HepG2 (cell line): ENCODE measurements at regions not wholly inside any gene's neighbourhood (a gene's known extent, or its start where the extent isn't known, plus 50 kb on each side); places are given as distances from the start of the nearest gene placed in this dataset.

Experiments used
- ATAC-seq: fragments of 200-7000 bp; cut with Tn5 transposase; 3 replicates; pipeline ENCODE4 v1.9.1; 2020; ENCODE audit warnings: mild to moderate bottlenecking, moderate library complexity
- BruUV-seq: library from RNA; stranded (reverse); fragments of 400-500 nt; replicated peaks from 2 replicates; lab custom pipeline; 2021; lab: Mats Ljungman, UMichigan
- CTCF ChIA-PET: fragments of 300-600 bp; formaldehyde crosslinking; extraction: SDS; loops from one replicate; lab custom pipeline; 2021; ENCODE audit warnings: low total read pairs, inconsistent platforms, low intra/inter-chr PET ratio; lab: Yijun Ruan, JAX
- POLR2A ChIA-PET: fragments of 350-600 bp; sonication (Branson Sonifier 250); formaldehyde crosslinking; loops from one replicate; lab custom pipeline; 2020; ENCODE audit warnings: antibody characterized with exemption, inconsistent platforms; lab: Yijun Ruan, JAX
- DNase-seq: peaks from one replicate; pipeline ENCODE4 v3.0.0-alpha.2; 2015; ENCODE audit warnings: low spot score
- FAIRE-seq: peaks from 3 replicates; lab custom pipeline; 2011; peaks lifted over from hg19 to GRCh38; lab: Jason Lieb, UNC
- H2AFZ ChIP-seq: one replicate; pipeline ENCODE4 v1.6.1; 2011; ENCODE audit warnings: low read length, inconsistent platforms
- H3K27ac ChIP-seq: fragments of 300-600 bp; 3 replicates; pipeline ENCODE4 v1.8.0; 2011; ENCODE audit warnings: mixed run types, mild to moderate bottlenecking, mixed read lengths, low read length, inconsistent platforms; ENCODE audit not compliant: insufficient read depth; ENCODE audit errors: extremely low read length
- H3K27me3 ChIP-seq, 2 experiments: fragments of 200-600 bp in 1 of 2; 2 replicates in 1 of 2; 3 replicates in 1 of 2; pipeline versions ENCODE4 v1.6.0 to v1.8.0; 2011; ENCODE audit warnings: low read length in 2 of 2, mild to moderate bottlenecking in 2 of 2, moderate library complexity in 2 of 2, inconsistent platforms in 1 of 2; ENCODE audit not compliant: insufficient read depth in 2 of 2, control insufficient read depth in 1 of 2
- H3K36me3 ChIP-seq, 2 experiments: fragments of 200-600 bp in 1 of 2; replicated peaks in 1 of 2; 2 replicates in 1 of 2; 3 replicates in 1 of 2; pipeline versions ENCODE4 v1.5.1 to v1.8.0; 2011; ENCODE audit warnings: low read length in 2 of 2, inconsistent platforms in 1 of 2; ENCODE audit not compliant: insufficient read depth in 2 of 2, control insufficient read depth in 1 of 2
- H3K4me1 ChIP-seq: 2 replicates; pipeline ENCODE4 v1.5.1; 2012; ENCODE audit warnings: low read length, inconsistent platforms; ENCODE audit not compliant: insufficient read depth
- H3K4me2 ChIP-seq: 2 replicates; pipeline ENCODE4 v1.6.0; 2011; ENCODE audit warnings: low read depth, low read length, inconsistent platforms
- H3K4me3 ChIP-seq, 3 experiments: fragments of 200-600 bp in 1 of 3; sonication (generic), shearing (Covaris generic) in 1 of 3; replicated peaks in 1 of 3; 2 replicates each; pipeline ENCODE4 v1.5.1; 2011 to 2016; ENCODE audit warnings: low read length in 3 of 3, inconsistent platforms in 2 of 3, low read depth in 2 of 3, mild to moderate bottlenecking in 2 of 3, control low read depth in 1 of 3, mixed read lengths in 1 of 3; ENCODE audit not compliant: insufficient read depth in 1 of 3
- H3K79me2 ChIP-seq: one replicate; pipeline ENCODE4 v1.6.1; 2011; ENCODE audit warnings: low read length, inconsistent platforms; ENCODE audit not compliant: insufficient read depth
- H3K9ac ChIP-seq: 2 replicates; pipeline ENCODE4 v1.6.0; 2011; ENCODE audit warnings: mild to moderate bottlenecking, low read depth, low read length, inconsistent platforms; ENCODE audit not compliant: insufficient read depth
- H3K9me3 ChIP-seq: 2 replicates; pipeline ENCODE4 v1.5.1; 2012; ENCODE audit warnings: mild to moderate bottlenecking, low read length
- H4K20me1 ChIP-seq: 2 replicates; pipeline ENCODE4 v1.6.0; 2011; ENCODE audit warnings: inconsistent platforms, mild to moderate bottlenecking, low read length, moderate library complexity; ENCODE audit not compliant: insufficient read depth
- JUNB ChIP-seq: sonication (generic); formaldehyde crosslinking; IDR thresholded peaks from 2 replicates; pipeline ENCODE4 v1.8.0; 2022; ENCODE audit warnings: missing genetic modification reagents, mild to moderate bottlenecking, borderline replicate concordance
- RARA ChIP-seq: IDR thresholded peaks from 2 replicates; pipeline ENCODE4 v1.6.1; 2016; ENCODE audit warnings: missing genetic modification reagents, missing compliant biosample characterization
- SAFB2 ChIP-seq: sonication (generic); formaldehyde crosslinking; IDR thresholded peaks from 2 replicates; pipeline ENCODE4 v1.5.1; 2020; ENCODE audit warnings: missing genetic modification reagents, low read depth, mild to moderate bottlenecking, borderline replicate concordance
- SMAD3 ChIP-seq: sonication (generic); formaldehyde crosslinking; IDR thresholded peaks from 2 replicates; pipeline ENCODE4 v1.4.0; 2020; ENCODE audit warnings: missing genetic modification reagents
- ZNF329 ChIP-seq: sonication (generic); formaldehyde crosslinking; IDR thresholded peaks from 2 replicates; pipeline ENCODE4 v1.9.0; 2021; ENCODE audit warnings: low read depth, mild to moderate bottlenecking, missing genetic modification reagents
- ZNF674 ChIP-seq: sonication (generic); formaldehyde crosslinking; IDR thresholded peaks from 2 replicates; pipeline ENCODE4 v1.5.0; 2020; ENCODE audit warnings: low read depth, mild to moderate bottlenecking, missing genetic modification reagents
- WGBS: methylation state at CpG from one replicate; pipeline ENCODE4 v1.1.6; 2017; ENCODE audit warnings: low lambda C conversion rate; 5-methylcytosine and 5-hydroxymethylcytosine counted together
- in situ Hi-C: cut with HindIII; loops from 2 replicates; pipeline ENCODE4 v1.10.0; 2017; ENCODE audit warnings: low pct_unique_long_range_greater_than_20kb; ENCODE audit not compliant: extremely low pct_ligation_motif_present
- intact Hi-C: fragments of 100-400 bp; cut with micrococcal nuclease; formaldehyde crosslinking; loops from one replicate; pipeline ENCODE4 v1.10.0; 2022; ENCODE audit not compliant: unreplicated experiment
- TF ChIP-seq, protein P1 (sequence below): sonication (generic); formaldehyde crosslinking; IDR thresholded peaks from 2 replicates; pipeline ENCODE4 v1.4.0; 2020; ENCODE audit warnings: low read depth, missing genetic modification reagents

DNA sequence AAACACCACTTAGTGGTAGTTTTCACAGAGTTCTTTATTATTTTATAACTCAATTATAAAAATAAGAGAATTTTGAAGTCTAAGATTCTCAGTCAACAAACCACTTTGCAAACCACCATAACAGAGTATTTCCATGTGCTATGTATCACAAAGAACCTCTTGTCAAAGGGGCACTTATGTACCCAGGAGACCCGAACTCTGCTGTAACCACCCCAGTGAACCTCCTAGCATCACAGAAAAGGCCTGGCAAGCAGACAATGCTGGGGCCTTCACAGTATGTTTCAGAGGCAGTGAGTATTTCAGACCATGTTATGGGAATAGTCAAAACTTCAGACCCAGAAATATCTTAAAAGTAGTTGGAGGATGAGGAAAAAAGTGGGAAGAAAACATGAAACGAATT lies 714.1 kb downstream of the EFNB2 start:
- intact Hi-C loops (no loop called here), in situ Hi-C loops (no loop called here)
- POLR2A ChIA-PET, result no interaction called here
- FAIRE-seq (no peak), ATAC-seq (no peak), DNase-seq (no peak)
- Histone ChIP-seq H3K4me2 (no peak overlapping the region), H3K27me3 (no peaks in the 10 kb centered on the region), H3K4me1 (no peaks in the 10 kb centered on the region), H3K36me3 (no peaks in the 10 kb centered on the region), H3K4me3 (no peak overlapping the region), H2AFZ (no peak overlapping the region), H3K9me3 (peaks cover 19% of the 10 kb centered on the region), H3K27ac (no peak overlapping the region), H3K79me2 (no peaks in the 10 kb centered on the region), H3K9ac (no peak overlapping the region), H4K20me1 (no peaks in the 10 kb centered on the region)
- TF ChIP-seq ZNF674 (CRISPR knock-in tag) (no peak), ZNF329 (CRISPR knock-in tag) (no peak), RARA (CRISPR knock-in tag) (no peak), SMAD3 (no peak), SAFB2 (CRISPR knock-in tag) (no peak), JUNB (CRISPR knock-in tag) (no peak)
- TF ChIP-seq, protein P1, sequence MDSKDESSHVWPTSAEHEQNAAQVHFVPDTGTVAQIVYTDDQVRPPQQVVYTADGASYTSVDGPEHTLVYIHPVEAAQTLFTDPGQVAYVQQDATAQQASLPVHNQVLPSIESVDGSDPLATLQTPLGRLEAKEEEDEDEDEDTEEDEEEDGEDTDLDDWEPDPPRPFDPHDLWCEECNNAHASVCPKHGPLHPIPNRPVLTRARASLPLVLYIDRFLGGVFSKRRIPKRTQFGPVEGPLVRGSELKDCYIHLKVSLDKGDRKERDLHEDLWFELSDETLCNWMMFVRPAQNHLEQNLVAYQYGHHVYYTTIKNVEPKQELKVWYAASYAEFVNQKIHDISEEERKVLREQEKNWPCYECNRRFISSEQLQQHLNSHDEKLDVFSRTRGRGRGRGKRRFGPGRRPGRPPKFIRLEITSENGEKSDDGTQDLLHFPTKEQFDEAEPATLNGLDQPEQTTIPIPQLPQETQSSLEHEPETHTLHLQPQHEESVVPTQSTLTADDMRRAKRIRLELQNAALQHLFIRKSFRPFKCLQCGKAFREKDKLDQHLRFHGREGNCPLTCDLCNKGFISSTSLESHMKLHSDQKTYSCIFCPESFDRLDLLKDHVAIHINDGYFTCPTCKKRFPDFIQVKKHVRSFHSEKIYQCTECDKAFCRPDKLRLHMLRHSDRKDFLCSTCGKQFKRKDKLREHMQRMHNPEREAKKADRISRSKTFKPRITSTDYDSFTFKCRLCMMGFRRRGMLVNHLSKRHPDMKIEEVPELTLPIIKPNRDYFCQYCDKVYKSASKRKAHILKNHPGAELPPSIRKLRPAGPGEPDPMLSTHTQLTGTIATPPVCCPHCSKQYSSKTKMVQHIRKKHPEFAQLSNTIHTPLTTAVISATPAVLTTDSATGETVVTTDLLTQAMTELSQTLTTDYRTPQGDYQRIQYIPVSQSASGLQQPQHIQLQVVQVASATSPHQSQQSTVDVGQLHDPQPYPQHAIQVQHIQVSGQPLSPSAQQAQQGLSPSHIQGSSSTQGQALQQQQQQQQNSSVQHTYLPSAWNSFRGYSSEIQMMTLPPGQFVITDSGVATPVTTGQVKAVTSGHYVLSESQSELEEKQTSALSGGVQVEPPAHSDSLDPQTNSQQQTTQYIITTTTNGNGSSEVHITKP (CRISPR knock-in tag), result no peak
- BruUV-seq, result no TSS peak
- CTCF ChIA-PET, result no interaction called here
- WGBS, result 1% methylated on average over 2 of the region's 2 CpGs
